OCI-LY7 (cell line): ENCODE measurements at regions not wholly inside any gene's neighbourhood (a gene's known extent, or its start where the extent isn't known, plus 50 kb on each side); places are given as distances from the start of the nearest gene placed in this dataset.
A peak's percentile ranks its signal among the peaks of the same experiment; 100 is the strongest.

Source experiments
- BruUV-seq: library from RNA; stranded (reverse); fragments of 400-500 nt; replicated peaks from 2 replicates; lab custom pipeline; 2021; lab: Mats Ljungman, UMichigan
- CTCF ChIA-PET: fragments of 300-600 bp; sonication (Branson Sonifier 250); formaldehyde crosslinking; loops from one replicate; lab custom pipeline; 2022; ENCODE audit warnings: antibody characterized with exemption; ENCODE audit not compliant: unreplicated experiment; lab: Charles Lee
- POLR2A ChIA-PET: fragments of 300-600 bp; sonication (Branson Sonifier 250); formaldehyde crosslinking; loops from one replicate; lab custom pipeline; 2022; ENCODE audit warnings: antibody characterized with exemption; lab: Charles Lee
- DNase-seq: peaks from one replicate; pipeline ENCODE4 v3.0.0-alpha.2; 2015; ENCODE audit warnings: low spot score
- H2AFZ ChIP-seq: fragments of 200-600 bp; sonication (generic), shearing (Covaris generic); 2 replicates; pipeline ENCODE4 v1.6.1; 2014; ENCODE audit warnings: mild to moderate bottlenecking, antibody characterized with exemption, low read length, moderate library complexity
- H3K27ac ChIP-seq: fragments of 200-600 bp; sonication (generic); 2 replicates; pipeline ENCODE4 v1.5.1; 2014; ENCODE audit warnings: mixed run types, low read depth, mild to moderate bottlenecking, moderate library complexity, low read length, inconsistent platforms; ENCODE audit not compliant: poor library complexity, severe bottlenecking
- H3K36me3 ChIP-seq: fragments of 200-600 bp; sonication (generic); 2 replicates; pipeline ENCODE4 v1.6.1; 2014; ENCODE audit warnings: mild to moderate bottlenecking, antibody characterized with exemption, low read length, moderate library complexity, mixed read lengths; ENCODE audit not compliant: insufficient read depth
- H3K4me1 ChIP-seq: fragments of 200-600 bp; sonication (generic); 2 replicates; pipeline ENCODE4 v1.5.1; 2014; ENCODE audit warnings: mild to moderate bottlenecking, low read length; ENCODE audit not compliant: insufficient read depth, poor library complexity, severe bottlenecking
- H3K4me2 ChIP-seq: fragments of 200-600 bp; sonication (generic); 2 replicates; pipeline ENCODE4 v1.6.1; 2014; ENCODE audit warnings: mild to moderate bottlenecking, low read length
- H3K4me3 ChIP-seq: fragments of 200-600 bp; sonication (generic); 2 replicates; pipeline ENCODE4 v1.5.1; 2014; ENCODE audit warnings: mild to moderate bottlenecking, low read depth, low read length; ENCODE audit not compliant: poor library complexity, severe bottlenecking
- H3K79me2 ChIP-seq: fragments of 200-600 bp; sonication (generic); 2 replicates; pipeline ENCODE4 v1.6.1; 2016; ENCODE audit warnings: low read depth, mild to moderate bottlenecking, low read length, moderate library complexity, mixed read lengths; ENCODE audit not compliant: insufficient read depth
- H3K9me2 ChIP-seq: fragments of 200-600 bp; sonication (generic); 2 replicates; pipeline ENCODE4 v1.6.1; 2016; ENCODE audit warnings: mild to moderate bottlenecking, low read length, mixed read lengths; ENCODE audit not compliant: insufficient read depth
- H3K9me3 ChIP-seq: fragments of 200-600 bp; sonication (generic); 2 replicates; pipeline ENCODE4 v1.6.1; 2014; ENCODE audit warnings: mild to moderate bottlenecking, mixed run types, low read length, mixed read lengths
- H4K20me1 ChIP-seq: fragments of 200-600 bp; sonication (generic); 2 replicates; pipeline ENCODE4 v1.6.1; 2014; ENCODE audit warnings: mild to moderate bottlenecking, antibody characterized with exemption, low read length, moderate library complexity, mixed read lengths; ENCODE audit not compliant: insufficient read depth
- CTCF ChIP-seq: fragments of 200-600 bp; sonication (generic); conservative IDR thresholded peaks from 2 replicates; pipeline ENCODE4 v1.5.1; 2014; ENCODE audit warnings: mild to moderate bottlenecking, antibody characterized with exemption, low read length, moderate library complexity, mixed read lengths
- EZH2phosphoT487 ChIP-seq: fragments of 200-600 bp; sonication (generic); IDR thresholded peaks from 2 replicates; pipeline ENCODE4 v1.6.1; 2018; ENCODE audit warnings: low read depth, borderline replicate concordance, mild to moderate bottlenecking, mixed run types, antibody characterized with exemption, low read length, moderate library complexity, mixed read lengths
- intact Hi-C: fragments of 100-400 bp; cut with micrococcal nuclease; formaldehyde crosslinking; loops from one replicate; pipeline ENCODE4 v1.10.0; 2022; ENCODE audit not compliant: unreplicated experiment

DNA sequence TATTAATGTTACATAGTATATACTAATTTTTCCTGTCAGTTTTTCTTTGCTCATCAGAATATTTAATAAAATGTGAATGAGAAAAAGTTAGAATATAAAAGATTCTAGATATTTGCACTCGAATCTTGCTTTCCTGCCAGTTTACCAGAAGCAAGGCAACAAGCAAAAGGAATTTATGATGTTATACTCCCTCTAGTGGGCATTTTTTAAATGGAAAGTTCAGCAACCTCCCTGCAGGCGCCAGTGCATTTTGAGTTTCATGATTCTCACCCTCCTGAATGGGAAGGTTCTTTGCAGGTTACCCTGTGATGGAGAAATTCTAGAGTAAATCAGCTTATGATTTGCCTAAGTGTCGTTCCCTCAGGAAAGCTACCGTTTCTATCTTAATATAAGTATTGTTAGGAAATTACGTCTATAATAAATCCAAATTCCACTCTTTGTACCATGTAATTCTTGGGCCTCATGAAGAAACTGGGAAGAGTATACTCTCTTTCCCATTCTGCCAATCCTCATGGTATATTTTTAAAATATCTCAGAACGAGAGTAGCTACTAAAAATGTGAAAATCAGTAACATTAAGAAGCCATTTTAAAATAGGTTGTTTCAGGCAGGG lies 350.0 kb downstream of the CRPPA start:
- BruUV-seq = no TSS peak
- Histone ChIP-seq H3K9me3 (no peaks in the 10 kb centered on the region), H3K79me2 (no peaks in the 10 kb centered on the region), H3K4me2 (no peak overlapping the region), H2AFZ (no peak overlapping the region), H4K20me1 (no peaks in the 10 kb centered on the region), H3K9me2 (no peaks in the 10 kb centered on the region), H3K4me3 (no peak overlapping the region), H3K4me1 (no peaks in the 10 kb centered on the region), H3K27ac (no peak overlapping the region), H3K36me3 (no peaks in the 10 kb centered on the region)
- POLR2A ChIA-PET = interaction anchor here (0.6 kb wide), 1 partner anchor 39 kb away, joined by 4 read pairs; no protein-coding TSS in a partner anchor
- TF ChIP-seq CTCF (peak; percentile 85), EZH2phosphoT487 (no peak)
- CTCF ChIA-PET = no interaction called here
- intact Hi-C loops = loop anchor here (5.0 kb wide), 2 partner anchors 744 to 874 kb away; no protein-coding TSS in a partner anchor
- DNase-seq = peak; percentile 61

GRCh38 chr7:16070806-16071205 lies 350.5 kb downstream of the CRPPA start:
- no peaks in the 10 kb centered on the region for H3K9me2 ChIP-seq
- H2AFZ ChIP-seq = no peak overlapping the region
- H4K20me1 ChIP-seq = no peaks in the 10 kb centered on the region
- H3K79me2 ChIP-seq = no peaks in the 10 kb centered on the region
- H3K27ac ChIP-seq = no peak overlapping the region
- TF ChIP-seq EZH2phosphoT487 (no peak), CTCF (no peak)
- no peak overlapping the region for H3K4me2 ChIP-seq
- BruUV-seq = no TSS peak
- H3K9me3 ChIP-seq = no peaks in the 10 kb centered on the region
- POLR2A ChIA-PET = interaction anchor here (0.6 kb wide), 2 partner anchors 40 to 94 kb away, joined by 3 to 4 read pairs; no protein-coding TSS in a partner anchor
- DNase-seq = no peak
- intact Hi-C loops = loop anchor here (5.0 kb wide), 2 partner anchors 744 to 874 kb away; no protein-coding TSS in a partner anchor
- no peaks in the 10 kb centered on the region for H3K36me3 ChIP-seq
- CTCF ChIA-PET = no interaction called here
- no peak overlapping the region for H3K4me3 ChIP-seq
- no peaks in the 10 kb centered on the region for H3K4me1 ChIP-seq

DNA sequence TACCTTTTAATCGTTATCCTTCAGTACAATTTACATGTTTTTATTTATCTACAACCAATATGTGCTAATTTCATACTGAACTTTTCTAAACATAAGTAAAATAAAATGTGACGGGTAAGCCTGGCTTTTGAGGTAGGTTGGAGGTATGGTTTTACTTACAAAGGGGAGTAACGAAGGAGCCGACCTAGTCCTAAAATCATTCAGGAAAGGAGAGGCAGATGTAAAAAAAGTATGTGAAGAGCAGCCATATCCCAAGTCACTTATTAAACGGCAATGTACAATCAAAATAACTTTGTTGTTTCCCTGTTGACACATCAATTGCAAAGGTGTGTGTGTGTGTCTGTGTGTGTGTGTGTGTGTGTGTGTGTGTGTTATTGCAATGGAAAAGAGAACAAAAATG lies 351.3 kb downstream of the CRPPA start:
- no peak overlapping the region for H2AFZ ChIP-seq
- TF ChIP-seq CTCF (no peak), EZH2phosphoT487 (no peak)
- H3K27ac ChIP-seq = no peak overlapping the region
- no peaks in the 10 kb centered on the region for H3K79me2 ChIP-seq
- no peaks in the 10 kb centered on the region for H3K9me3 ChIP-seq
- H4K20me1 ChIP-seq = no peaks in the 10 kb centered on the region
- H3K9me2 ChIP-seq = no peaks in the 10 kb centered on the region
- no TSS peak for BruUV-seq
- H3K36me3 ChIP-seq = no peaks in the 10 kb centered on the region
- no peak for DNase-seq
- H3K4me3 ChIP-seq = no peak overlapping the region
- ChIA-PET POLR2A (interaction anchor here (0.5 kb wide), 1 partner anchor 1102 kb away, joined by 4 read pairs; no protein-coding TSS in a partner anchor), CTCF (no interaction called here)
- H3K4me1 ChIP-seq = no peaks in the 10 kb centered on the region
- intact Hi-C loops = loop anchor here (5.0 kb wide), 2 partner anchors 743 to 873 kb away; no protein-coding TSS in a partner anchor
- H3K4me2 ChIP-seq = no peak overlapping the region
